ENCODE measurements at regions not wholly inside any gene's neighbourhood (a gene's known extent, or its start where the extent isn't known, plus 50 kb on each side); places are given as distances from the start of the nearest gene placed in this dataset.

DNA sequence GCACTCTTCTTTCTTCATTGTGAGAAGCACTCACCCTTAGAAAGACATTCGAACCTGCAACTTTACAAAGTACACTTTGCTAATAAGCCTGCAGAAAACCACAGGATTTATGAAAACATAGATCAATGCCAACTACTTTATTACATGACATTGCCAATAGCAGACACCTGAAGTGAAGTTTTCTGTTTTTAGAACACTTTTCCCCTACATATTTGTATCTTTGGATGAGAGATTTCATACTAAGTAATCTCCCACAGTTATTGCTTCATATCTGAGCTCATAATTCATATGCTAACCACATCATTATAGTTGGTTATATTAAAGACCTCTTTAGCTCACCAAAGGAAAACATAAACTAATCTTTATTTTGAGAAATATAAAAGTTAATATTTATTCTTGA is 276.5 kb upstream of the CTSO start (continued):
- TF ChIP-seq POLR2AphosphoS5 (IDR thresholded peaks at IDR 0.05; ENCODE audit: low read depth), result no peak
- TF ChIP-seq, protein P1, sequence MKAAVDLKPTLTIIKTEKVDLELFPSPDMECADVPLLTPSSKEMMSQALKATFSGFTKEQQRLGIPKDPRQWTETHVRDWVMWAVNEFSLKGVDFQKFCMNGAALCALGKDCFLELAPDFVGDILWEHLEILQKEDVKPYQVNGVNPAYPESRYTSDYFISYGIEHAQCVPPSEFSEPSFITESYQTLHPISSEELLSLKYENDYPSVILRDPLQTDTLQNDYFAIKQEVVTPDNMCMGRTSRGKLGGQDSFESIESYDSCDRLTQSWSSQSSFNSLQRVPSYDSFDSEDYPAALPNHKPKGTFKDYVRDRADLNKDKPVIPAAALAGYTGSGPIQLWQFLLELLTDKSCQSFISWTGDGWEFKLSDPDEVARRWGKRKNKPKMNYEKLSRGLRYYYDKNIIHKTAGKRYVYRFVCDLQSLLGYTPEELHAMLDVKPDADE (IDR thresholded peaks at IDR 0.05), result no peak

DNA sequence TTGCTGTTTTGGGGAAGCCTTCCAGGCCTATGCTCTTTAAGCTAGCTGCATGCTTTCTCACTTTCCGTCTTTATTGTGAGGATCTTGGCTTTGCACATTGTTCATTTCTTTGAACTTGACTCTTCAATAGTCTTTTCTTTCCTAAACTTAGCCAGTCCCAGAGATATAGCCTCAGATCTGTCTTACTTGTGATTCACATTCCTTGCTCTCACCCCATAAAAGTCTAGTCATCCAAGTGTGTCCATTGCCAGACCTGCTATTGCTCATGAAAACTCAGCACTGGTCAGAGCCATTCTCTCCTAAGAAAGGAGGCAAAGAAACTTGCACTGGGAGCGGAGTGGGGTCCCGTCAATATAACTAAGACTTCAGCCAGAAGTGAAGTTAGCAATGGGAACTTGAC is 275.0 kb upstream of the CTSO start:
- Histone ChIP-seq H2AFZ (no peak overlapping the region), H3K4me2 (no peak overlapping the region), H3K36me3 (ENCODE audit: insufficient read depth) (no peaks in the 10 kb centered on the region), H3K4me1 (ENCODE audit: insufficient read depth) (no peaks in the 10 kb centered on the region), H3K79me2 (replicated peaks; ENCODE audit: insufficient read depth) (no peaks in the 10 kb centered on the region), H4K20me1 (replicated peaks; ENCODE audit: insufficient read depth) (no peaks in the 10 kb centered on the region), H3F3A (replicated peaks; ENCODE audit: low read depth) (no peaks in the 10 kb centered on the region), H3K4me3 (no peak overlapping the region), H3K27ac (ENCODE audit: low read depth) (no peak overlapping the region), H3K27me3 (ENCODE audit: insufficient read depth) (no peaks in the 10 kb centered on the region), H3K9me2 (ENCODE audit: insufficient read depth) (peaks cover 6% of the 10 kb centered on the region; the same call in 1 of the 2 replicates)
- Mint-ChIP-seq H3K9me3 (no peaks in the 10 kb centered on the region; the same call in 2 of the 3 replicates), H3K4me1 (no peaks in the 10 kb centered on the region), H3K27ac (no peak overlapping the region), H3K36me3 (ENCODE audit: low read depth) (no peaks in the 10 kb centered on the region), H3K27me3 (ENCODE audit: insufficient read depth, low read depth, poor library complexity) (no peaks in the 10 kb centered on the region), H3K4me3 (no peak overlapping the region)
- ATAC-seq, result no peak
- no peak for DNase-seq (ENCODE audit: low spot score)
- TF ChIP-seq NANOG (IDR thresholded peaks at IDR 0.05; ENCODE audit: borderline replicate concordance) (no peak), STAT1 (IDR thresholded peaks at IDR 0.05; ENCODE audit: unreplicated experiment) (no peak), EZH2phosphoT487 (IDR thresholded peaks at IDR 0.05; ENCODE audit: unreplicated experiment) (no peak), CREB1 (CRISPR knock-in tag; IDR thresholded peaks at IDR 0.05; ENCODE audit: low read depth) (no peak), JUNB (IDR thresholded peaks at IDR 0.05; ENCODE audit: unreplicated experiment) (no peak), EZH2 (IDR thresholded peaks at IDR 0.05; ENCODE audit: low read depth, unreplicated experiment) (no peak), ZNF114 (CRISPR knock-in tag; IDR thresholded peaks at IDR 0.05) (no peak)

DNA sequence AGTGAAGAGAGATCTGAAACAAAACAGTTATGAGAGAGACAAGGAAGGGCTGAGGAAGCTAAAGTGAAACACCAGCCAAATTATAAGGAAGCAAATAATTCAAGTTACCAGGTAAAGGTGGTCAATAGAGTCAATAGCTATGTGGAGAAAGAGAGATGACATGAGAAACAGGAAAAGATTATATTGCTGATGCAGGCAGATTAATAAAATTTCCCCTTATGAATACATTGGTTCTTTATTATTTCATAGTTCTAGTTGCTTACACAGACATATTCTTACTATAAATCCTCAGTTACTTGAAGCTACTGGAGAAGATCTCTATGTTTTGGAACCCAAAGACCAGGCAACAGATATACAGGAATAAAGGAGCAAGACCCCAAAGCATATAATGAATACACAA is 273.7 kb upstream of the CTSO start:
- H3K4me3 Mint-ChIP-seq, result no peak overlapping the region
- no peak for ATAC-seq
- no peak for TF ChIP-seq ZNF331 (CRISPR knock-in tag; IDR thresholded peaks at IDR 0.05; ENCODE audit: low read depth)
- TF ChIP-seq ZNF114 (CRISPR knock-in tag; IDR thresholded peaks at IDR 0.05), result no peak
- TF ChIP-seq, protein P1 (IDR thresholded peaks at IDR 0.05), result no peak
- TF ChIP-seq EZH2 (IDR thresholded peaks at IDR 0.05; ENCODE audit: low read depth, unreplicated experiment), result no peak
- no peak for TF ChIP-seq EZH2phosphoT487 (IDR thresholded peaks at IDR 0.05; ENCODE audit: unreplicated experiment)
- no peak for TF ChIP-seq JUNB (IDR thresholded peaks at IDR 0.05; ENCODE audit: unreplicated experiment)
- no peak for TF ChIP-seq STAT1 (IDR thresholded peaks at IDR 0.05; ENCODE audit: unreplicated experiment)
- TF ChIP-seq NANOG (IDR thresholded peaks at IDR 0.05; ENCODE audit: borderline replicate concordance), result no peak
- TF ChIP-seq, protein P2, sequence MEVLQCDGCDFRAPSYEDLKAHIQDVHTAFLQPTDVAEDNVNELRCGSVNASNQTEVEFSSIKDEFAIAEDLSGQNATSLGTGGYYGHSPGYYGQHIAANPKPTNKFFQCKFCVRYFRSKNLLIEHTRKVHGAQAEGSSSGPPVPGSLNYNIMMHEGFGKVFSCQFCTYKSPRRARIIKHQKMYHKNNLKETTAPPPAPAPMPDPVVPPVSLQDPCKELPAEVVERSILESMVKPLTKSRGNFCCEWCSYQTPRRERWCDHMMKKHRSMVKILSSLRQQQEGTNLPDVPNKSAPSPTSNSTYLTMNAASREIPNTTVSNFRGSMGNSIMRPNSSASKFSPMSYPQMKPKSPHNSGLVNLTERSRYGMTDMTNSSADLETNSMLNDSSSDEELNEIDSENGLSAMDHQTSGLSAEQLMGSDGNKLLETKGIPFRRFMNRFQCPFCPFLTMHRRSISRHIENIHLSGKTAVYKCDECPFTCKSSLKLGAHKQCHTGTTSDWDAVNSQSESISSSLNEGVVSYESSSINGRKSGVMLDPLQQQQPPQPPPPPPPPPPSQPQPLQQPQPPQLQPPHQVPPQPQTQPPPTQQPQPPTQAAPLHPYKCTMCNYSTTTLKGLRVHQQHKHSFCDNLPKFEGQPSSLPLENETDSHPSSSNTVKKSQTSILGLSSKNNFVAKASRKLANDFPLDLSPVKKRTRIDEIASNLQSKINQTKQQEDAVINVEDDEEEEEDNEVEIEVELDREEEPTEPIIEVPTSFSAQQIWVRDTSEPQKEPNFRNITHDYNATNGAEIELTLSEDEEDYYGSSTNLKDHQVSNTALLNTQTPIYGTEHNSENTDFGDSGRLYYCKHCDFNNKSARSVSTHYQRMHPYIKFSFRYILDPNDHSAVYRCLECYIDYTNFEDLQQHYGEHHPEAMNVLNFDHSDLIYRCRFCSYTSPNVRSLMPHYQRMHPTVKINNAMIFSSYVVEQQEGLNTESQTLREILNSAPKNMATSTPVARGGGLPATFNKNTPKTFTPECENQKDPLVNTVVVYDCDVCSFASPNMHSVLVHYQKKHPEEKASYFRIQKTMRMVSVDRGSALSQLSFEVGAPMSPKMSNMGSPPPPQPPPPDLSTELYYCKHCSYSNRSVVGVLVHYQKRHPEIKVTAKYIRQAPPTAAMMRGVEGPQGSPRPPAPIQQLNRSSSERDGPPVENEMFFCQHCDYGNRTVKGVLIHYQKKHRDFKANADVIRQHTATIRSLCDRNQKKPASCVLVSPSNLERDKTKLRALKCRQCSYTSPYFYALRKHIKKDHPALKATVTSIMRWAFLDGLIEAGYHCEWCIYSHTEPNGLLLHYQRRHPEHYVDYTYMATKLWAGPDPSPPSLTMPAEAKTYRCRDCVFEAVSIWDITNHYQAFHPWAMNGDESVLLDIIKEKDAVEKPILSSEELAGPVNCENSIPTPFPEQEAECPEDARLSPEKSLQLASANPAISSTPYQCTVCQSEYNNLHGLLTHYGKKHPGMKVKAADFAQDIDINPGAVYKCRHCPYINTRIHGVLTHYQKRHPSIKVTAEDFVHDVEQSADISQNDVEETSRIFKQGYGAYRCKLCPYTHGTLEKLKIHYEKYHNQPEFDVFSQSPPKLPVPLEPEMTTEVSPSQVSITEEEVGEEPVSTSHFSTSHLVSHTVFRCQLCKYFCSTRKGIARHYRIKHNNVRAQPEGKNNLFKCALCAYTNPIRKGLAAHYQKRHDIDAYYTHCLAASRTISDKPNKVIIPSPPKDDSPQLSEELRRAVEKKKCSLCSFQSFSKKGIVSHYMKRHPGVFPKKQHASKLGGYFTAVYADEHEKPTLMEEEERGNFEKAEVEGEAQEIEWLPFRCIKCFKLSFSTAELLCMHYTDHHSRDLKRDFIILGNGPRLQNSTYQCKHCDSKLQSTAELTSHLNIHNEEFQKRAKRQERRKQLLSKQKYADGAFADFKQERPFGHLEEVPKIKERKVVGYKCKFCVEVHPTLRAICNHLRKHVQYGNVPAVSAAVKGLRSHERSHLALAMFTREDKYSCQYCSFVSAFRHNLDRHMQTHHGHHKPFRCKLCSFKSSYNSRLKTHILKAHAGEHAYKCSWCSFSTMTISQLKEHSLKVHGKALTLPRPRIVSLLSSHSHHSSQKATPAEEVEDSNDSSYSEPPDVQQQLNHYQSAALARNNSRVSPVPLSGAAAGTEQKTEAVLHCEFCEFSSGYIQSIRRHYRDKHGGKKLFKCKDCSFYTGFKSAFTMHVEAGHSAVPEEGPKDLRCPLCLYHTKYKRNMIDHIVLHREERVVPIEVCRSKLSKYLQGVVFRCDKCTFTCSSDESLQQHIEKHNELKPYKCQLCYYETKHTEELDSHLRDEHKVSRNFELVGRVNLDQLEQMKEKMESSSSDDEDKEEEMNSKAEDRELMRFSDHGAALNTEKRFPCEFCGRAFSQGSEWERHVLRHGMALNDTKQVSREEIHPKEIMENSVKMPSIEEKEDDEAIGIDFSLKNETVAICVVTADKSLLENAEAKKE (CRISPR knock-in tag; IDR thresholded peaks at IDR 0.05), result no peak
- TF ChIP-seq POLR2AphosphoS5 (IDR thresholded peaks at IDR 0.05; ENCODE audit: low read depth), result no peak
- no peak overlapping the region for H3K27ac Mint-ChIP-seq
- H3K27me3 ChIP-seq (ENCODE audit: insufficient read depth), result no peaks in the 10 kb centered on the region
- H3K27me3 Mint-ChIP-seq (ENCODE audit: insufficient read depth, low read depth, poor library complexity), result no peaks in the 10 kb centered on the region
- no peaks in the 10 kb centered on the region for H3K4me1 ChIP-seq (ENCODE audit: insufficient read depth)
- no peaks in the 10 kb centered on the region for H3F3A ChIP-seq (replicated peaks; ENCODE audit: low read depth)
- no peak overlapping the region for H3K4me2 ChIP-seq
- H3K79me2 ChIP-seq (replicated peaks; ENCODE audit: insufficient read depth), result no peaks in the 10 kb centered on the region
- no peaks in the 10 kb centered on the region for H4K20me1 ChIP-seq (replicated peaks; ENCODE audit: insufficient read depth)
- no peak overlapping the region for H3K27ac ChIP-seq (ENCODE audit: low read depth)
- no peaks in the 10 kb centered on the region for H3K4me1 Mint-ChIP-seq
- no peak overlapping the region for H2AFZ ChIP-seq
- H3K36me3 Mint-ChIP-seq (ENCODE audit: low read depth), result no peaks in the 10 kb centered on the region
- H3K9me3 Mint-ChIP-seq, result no peaks in the 10 kb centered on the region
- no peaks in the 10 kb centered on the region for H3K36me3 ChIP-seq (ENCODE audit: insufficient read depth)
- peaks cover 6% of the 10 kb centered on the region; the same call in 1 of the 2 replicates for H3K9me2 ChIP-seq (ENCODE audit: insufficient read depth)
- DNase-seq (ENCODE audit: low spot score), result no peak
- no peak overlapping the region for H3K4me3 ChIP-seq

Measured in GM23338 (cell line).